ENCODE measurements at regions not wholly inside any gene's neighbourhood (a gene's known extent, or its start where the extent isn't known, plus 50 kb on each side); places are given as distances from the start of the nearest gene placed in this dataset.

- no peak for FAIRE-seq
Measured at GRCh38 chrX:17206584-17206983, 168.4 kb upstream of the NHS start.

GRCh38 chrX:17214962-17215361 is 160.0 kb upstream of the NHS start:
- DNase-seq (ENCODE audit: low spot score in 2 of 2): no peak
- FAIRE-seq: no peak

More at GRCh38 chrX:17206584-17206983, 168.4 kb upstream of the NHS start:
- DNase-seq (ENCODE audit: low spot score in 2 of 2): no peak

- DNase-seq (ENCODE audit: low spot score in 2 of 2) (no peak), FAIRE-seq (no peak)
Measured at GRCh38 chrX:17226736-17227135, 148.3 kb upstream of the NHS start.

GRCh38 chrX:17237146-17237545 is 137.9 kb upstream of the NHS start:
- no peak for FAIRE-seq
- no peak for DNase-seq (ENCODE audit: low spot score in 2 of 2)

GRCh38 chrX:17242470-17242869 is 132.5 kb upstream of the NHS start:
- no peak for FAIRE-seq
- DNase-seq (ENCODE audit: low spot score in 2 of 2): peak in 1 of 2 donors; percentile 34

GRCh38 chrX:17247144-17247543 is 127.9 kb upstream of the NHS start:
- DNase-seq (ENCODE audit: low spot score in 2 of 2) (no peak), FAIRE-seq (no peak)

- FAIRE-seq (no peak), DNase-seq (ENCODE audit: low spot score in 2 of 2) (no peak)
Measured at GRCh38 chrX:17262123-17262522, 112.9 kb upstream of the NHS start.

- FAIRE-seq (no peak), DNase-seq (ENCODE audit: low spot score in 2 of 2) (no peak)
Measured at GRCh38 chrX:17266136-17266535, 108.9 kb upstream of the NHS start.

- DNase-seq (ENCODE audit: low spot score in 2 of 2) (no peak), FAIRE-seq (no peak)
Measured at GRCh38 chrX:17278961-17279360, 96.0 kb upstream of the NHS start.

- FAIRE-seq (no peak), DNase-seq (ENCODE audit: low spot score in 2 of 2) (no peak)
Measured at GRCh38 chrX:17285983-17286382, 89.0 kb upstream of the NHS start.

- DNase-seq (ENCODE audit: low spot score in 2 of 2): no peak
- FAIRE-seq: no peak
Measured at GRCh38 chrX:17291171-17291900, 83.7 kb upstream of the NHS start.

- FAIRE-seq (no peak), DNase-seq (ENCODE audit: low spot score in 2 of 2) (no peak)
Measured at GRCh38 chrX:17292111-17292527, 82.9 kb upstream of the NHS start.

GRCh38 chrX:17294561-17294960 is 80.4 kb upstream of the NHS start:
- DNase-seq (ENCODE audit: low spot score in 2 of 2): no peak
- FAIRE-seq: no peak

- DNase-seq (ENCODE audit: low spot score in 2 of 2) (no peak), FAIRE-seq (no peak)
Measured at GRCh38 chrX:17295791-17296190, 79.2 kb upstream of the NHS start.

GRCh38 chrX:17298564-17298963 is 76.4 kb upstream of the NHS start:
- DNase-seq (ENCODE audit: low spot score in 2 of 2) (no peak), FAIRE-seq (no peak)

- FAIRE-seq: no peak
Measured at GRCh38 chrX:17299206-17299605, 75.8 kb upstream of the NHS start.

GRCh38 chrX:17323397-17323796 is 51.6 kb upstream of the NHS start:
- DNase-seq (ENCODE audit: low spot score in 2 of 2): no peak
- FAIRE-seq: no peak

More at GRCh38 chrX:17299206-17299605, 75.8 kb upstream of the NHS start:
- DNase-seq (ENCODE audit: low spot score in 2 of 2): no peak

Data from frontal cortex (tissue), 3 donors.